Kidney (tissue), 13 donors: ENCODE measurements at regions not wholly inside any gene's neighbourhood (a gene's known extent, or its start where the extent isn't known, plus 50 kb on each side); places are given as distances from the start of the nearest gene placed in this dataset.

ENCODE experiments used
- DNase-seq, 5 donors: peaks; one replicate each; pipeline ENCODE4 v3.0.0-alpha.2; 2013 to 2020
- FAIRE-seq: peaks from 2 replicates; lab custom pipeline; 2012; peaks lifted over from hg19 to GRCh38; lab: Jason Lieb, UNC
- H3K27ac ChIP-seq, 2 donors: one replicate each; pipeline ENCODE4 v1.7.0; 2013; ENCODE audit warnings: low read depth in 2 of 2, low read length in 2 of 2, inconsistent platforms in 1 of 2
- H3K27me3 ChIP-seq: one replicate; pipeline ENCODE4 v1.7.1; 2013; ENCODE audit warnings: low read length, inconsistent platforms; ENCODE audit not compliant: control insufficient read depth, insufficient read depth
- H3K36me3 ChIP-seq, 3 donors: one replicate each; pipeline versions ENCODE4 v1.7.0 to v1.7.1; 2013; ENCODE audit warnings: low read length in 3 of 3, control low read depth in 1 of 3, inconsistent platforms in 1 of 3; ENCODE audit not compliant: insufficient read depth in 3 of 3, control insufficient read depth in 2 of 3
- H3K4me1 ChIP-seq, 3 donors: one replicate each; pipeline versions ENCODE4 v1.7.0 to v1.7.1; 2013; ENCODE audit warnings: low read length in 3 of 3, inconsistent platforms in 1 of 3, low read depth in 1 of 3; ENCODE audit not compliant: control insufficient read depth in 2 of 3, insufficient read depth in 2 of 3
- H3K4me3 ChIP-seq, 3 donors: one replicate each; pipeline versions ENCODE4 v1.7.0 to v1.8.1; 2013; ENCODE audit warnings: low read length in 3 of 3, control low read depth in 1 of 3, inconsistent platforms in 1 of 3
- H3K9ac ChIP-seq, 3 donors: one replicate each; pipeline versions ENCODE4 v1.7.0 to v1.7.1; 2013; ENCODE audit warnings: low read length in 3 of 3, control low read depth in 1 of 3, inconsistent platforms in 1 of 3
- H3K9me3 ChIP-seq, 3 donors: one replicate each; pipeline versions ENCODE4 v1.7.0 to v1.7.1; 2013; ENCODE audit warnings: low read length in 3 of 3, control low read depth in 1 of 3, inconsistent platforms in 1 of 3; ENCODE audit not compliant: control insufficient read depth in 2 of 3, insufficient read depth in 1 of 3
- CTCF ChIP-seq: IDR thresholded peaks from 3 replicates; pipeline ENCODE4 v1.5.1; 2012; ENCODE audit warnings: mild to moderate bottlenecking, moderate library complexity, borderline replicate concordance; ENCODE audit not compliant: insufficient read depth; ENCODE audit errors: extremely low read depth
- intact Hi-C: fragments of 100-400 bp; cut with DNase I; formaldehyde crosslinking; loops from one replicate; pipeline ENCODE4 v1.11.1; 2022
- donor health status: control.
- donor health status: control.
- donor health status: control.
- donor health status: control.
- donor health status: control.
- donor health status: DM: yes; HTN: yes; CAD: no.
- donor health status: Normal renal cell carcinoma (clear cell type).

DNA sequence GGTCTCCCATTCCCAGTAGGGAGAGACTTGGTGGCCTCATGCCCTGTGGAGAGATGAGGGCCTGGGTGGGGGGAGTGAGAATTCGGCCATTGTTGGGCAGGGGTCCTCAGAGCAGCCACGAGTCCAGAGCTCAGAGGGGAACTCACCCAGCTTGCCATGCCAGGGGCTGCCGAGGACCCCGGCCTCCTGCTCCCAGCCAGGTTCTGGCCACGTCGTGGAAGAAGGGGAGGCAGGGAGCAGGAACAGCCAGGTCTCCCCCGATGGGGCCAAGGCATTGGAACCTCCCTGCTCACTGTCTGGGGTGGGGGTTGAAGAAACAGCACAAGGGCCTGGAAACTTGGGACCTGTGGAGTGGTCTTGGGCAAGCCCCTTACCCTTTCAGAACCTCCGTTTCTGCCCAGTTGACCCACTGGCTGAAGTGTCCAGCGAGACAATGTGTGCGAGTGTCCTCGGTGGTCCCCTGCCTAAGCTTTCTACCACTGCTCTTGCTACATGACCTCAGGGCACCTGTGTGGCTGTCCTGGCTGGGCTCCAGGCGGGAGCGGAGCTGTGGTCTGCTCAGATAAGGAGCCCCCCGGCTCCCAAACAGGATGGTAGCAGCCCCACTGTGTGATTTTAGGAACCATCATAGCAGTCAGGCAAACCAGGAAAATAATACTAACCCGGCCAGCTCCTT lies 74.7 kb upstream of the WNT11 start:
- DNase-seq (no peak), FAIRE-seq (no peak)
- no peaks in the 10 kb centered on the region for H3K27me3 ChIP-seq
- intact Hi-C loops: no loop called here
- no peaks in the 10 kb centered on the region for H3K36me3 ChIP-seq
- TF ChIP-seq CTCF: no peak
- no peaks in the 10 kb centered on the region for H3K9me3 ChIP-seq
- no peak overlapping the region for H3K9ac ChIP-seq
- H3K27ac ChIP-seq: no peak overlapping the region
- no peak overlapping the region for H3K4me3 ChIP-seq
- no peaks in the 10 kb centered on the region for H3K4me1 ChIP-seq

GRCh38 chr11:76280151-76280881 lies 74.0 kb upstream of the WNT11 start:
- Histone ChIP-seq H3K27me3 (no peaks in the 10 kb centered on the region), H3K27ac (no peak overlapping the region), H3K4me1 (no peaks in the 10 kb centered on the region), H3K9ac (no peak overlapping the region), H3K9me3 (no peaks in the 10 kb centered on the region), H3K4me3 (no peak overlapping the region), H3K36me3 (no peaks in the 10 kb centered on the region)
- no peak for TF ChIP-seq CTCF
- DNase-seq (no peak), FAIRE-seq (no peak)
- intact Hi-C loops: no loop called here

DNA sequence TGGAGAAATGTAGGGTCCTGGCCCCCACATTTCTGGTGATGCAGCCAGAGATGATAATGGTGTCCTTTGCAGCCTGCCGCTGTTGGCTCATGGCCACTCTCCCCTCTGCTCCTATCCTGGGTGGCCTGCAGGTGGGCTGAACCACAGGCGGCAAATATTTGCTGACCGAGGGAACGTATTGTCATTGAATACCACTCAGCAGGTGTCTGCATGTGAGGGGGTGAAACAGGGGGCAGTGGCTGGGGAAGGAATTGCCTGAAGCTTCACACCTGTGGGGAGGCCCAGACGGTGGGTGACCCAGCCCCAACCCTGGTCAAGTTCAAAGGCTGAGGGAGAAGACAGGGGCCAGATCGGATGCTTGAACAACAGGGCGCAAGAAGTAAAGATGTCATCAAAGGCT lies 73.3 kb upstream of the WNT11 start:
- H3K4me1 ChIP-seq: no peaks in the 10 kb centered on the region
- no peak for TF ChIP-seq CTCF
- H3K36me3 ChIP-seq: no peaks in the 10 kb centered on the region
- no peaks in the 10 kb centered on the region for H3K27me3 ChIP-seq
- DNase-seq (peak in 1 of 5 donors; percentile 34), FAIRE-seq (no peak)
- no peak overlapping the region for H3K27ac ChIP-seq
- no peak overlapping the region for H3K4me3 ChIP-seq
- no peak overlapping the region for H3K9ac ChIP-seq
- peaks cover 0 to 5% (median 0%) of the 10 kb centered on the region in 3 donors for H3K9me3 ChIP-seq
- intact Hi-C loops: no loop called here
